Lung (tissue), 11 donors: ENCODE measurements at regions not wholly inside any gene's neighbourhood (a gene's known extent, or its start where the extent isn't known, plus 50 kb on each side); places are given as distances from the start of the nearest gene placed in this dataset.

Experiments used
- ATAC-seq: fragments of 200-7000 bp; cut with Tn5 transposase; one replicate; pipeline ENCODE4 v1.9.1; 2020; ENCODE audit warnings: moderate number of reproducible peaks; ENCODE audit not compliant: insufficient read depth, low FRiP score
- DNase-seq, 3 donors: peaks; one replicate each; pipeline ENCODE4 v3.0.0-alpha.2; 2013 to 2017
- H3K27ac ChIP-seq, 2 donors: one replicate each; pipeline ENCODE4 v1.5.1; 2013; ENCODE audit warnings: mild to moderate bottlenecking in 2 of 2, moderate library complexity in 2 of 2, control low read depth in 1 of 2, inconsistent platforms in 1 of 2, low read depth in 1 of 2, low read length in 1 of 2
- H3K27me3 ChIP-seq, 3 donors: one replicate each; pipeline ENCODE4 v1.5.1; 2013; ENCODE audit warnings: low read length in 2 of 3; ENCODE audit not compliant: control insufficient read depth in 3 of 3, insufficient read depth in 3 of 3
- H3K36me3 ChIP-seq, 4 donors: one replicate each; pipeline ENCODE4 v1.5.1; 2013; ENCODE audit warnings: low read length in 4 of 4, mild to moderate bottlenecking in 1 of 4, moderate library complexity in 1 of 4; ENCODE audit not compliant: control insufficient read depth in 4 of 4, insufficient read depth in 4 of 4
- H3K4me1 ChIP-seq, 5 donors: one replicate each; pipeline ENCODE4 v1.5.1; 2013; ENCODE audit warnings: low read length in 5 of 5, mild to moderate bottlenecking in 2 of 5, moderate library complexity in 1 of 5; ENCODE audit not compliant: control insufficient read depth in 5 of 5, insufficient read depth in 5 of 5
- H3K4me3 ChIP-seq: one replicate; pipeline ENCODE4 v1.5.1; 2013; ENCODE audit warnings: mild to moderate bottlenecking, control low read depth, moderate library complexity
- H3K9ac ChIP-seq, 2 donors: one replicate each; pipeline ENCODE4 v1.5.1; 2013; ENCODE audit warnings: low read length in 2 of 2, control low read depth in 1 of 2; ENCODE audit not compliant: insufficient read depth in 1 of 2
- H3K9me3 ChIP-seq, 4 donors: one replicate each; pipeline ENCODE4 v1.5.1; 2013; ENCODE audit warnings: low read length in 3 of 4, mild to moderate bottlenecking in 1 of 4, moderate library complexity in 1 of 4; ENCODE audit not compliant: control insufficient read depth in 4 of 4, insufficient read depth in 3 of 4
- WGBS, 2 donors: extraction: QIAGEN DNeasy Blood & Tissue Kit; methylation state at CpG; one replicate each; pipeline ENCODE4 v1.1.7; 2013; 5-methylcytosine and 5-hydroxymethylcytosine counted together
- TF ChIP-seq, protein P1 (sequence below): IDR thresholded peaks from 2 replicates; pipeline ENCODE4 v1.5.1; 2012; ENCODE audit warnings: mild to moderate bottlenecking; ENCODE audit errors: control extremely low read depth, extremely low read depth
- donor health status: control.
- donor health status: control.
- donor health status: Bipolar disorder and iron deficiency.
- donor health status: healthy.
- donor health status: DM: yes; HTN: yes; CAD: no.

DNA sequence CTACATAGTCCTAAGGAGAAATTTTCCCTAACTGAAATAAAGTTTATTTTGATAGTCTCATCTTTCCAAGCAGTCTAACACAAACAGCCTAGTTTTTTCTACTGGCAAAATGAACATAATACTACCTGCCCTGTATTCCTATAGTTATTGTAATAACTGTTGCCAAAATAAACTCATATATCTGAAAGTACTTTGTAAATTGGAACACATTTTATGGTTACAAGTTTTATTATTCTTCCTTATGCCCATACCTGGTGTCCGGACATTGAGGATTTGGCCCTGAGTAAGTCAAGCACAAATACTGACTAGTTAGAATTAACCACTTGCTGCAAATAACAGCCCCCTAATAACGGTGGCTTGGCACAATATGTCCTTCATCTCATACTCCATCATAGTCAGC is 120.4 kb upstream of the TOM1L1 start:
- ATAC-seq, result no peak

DNA sequence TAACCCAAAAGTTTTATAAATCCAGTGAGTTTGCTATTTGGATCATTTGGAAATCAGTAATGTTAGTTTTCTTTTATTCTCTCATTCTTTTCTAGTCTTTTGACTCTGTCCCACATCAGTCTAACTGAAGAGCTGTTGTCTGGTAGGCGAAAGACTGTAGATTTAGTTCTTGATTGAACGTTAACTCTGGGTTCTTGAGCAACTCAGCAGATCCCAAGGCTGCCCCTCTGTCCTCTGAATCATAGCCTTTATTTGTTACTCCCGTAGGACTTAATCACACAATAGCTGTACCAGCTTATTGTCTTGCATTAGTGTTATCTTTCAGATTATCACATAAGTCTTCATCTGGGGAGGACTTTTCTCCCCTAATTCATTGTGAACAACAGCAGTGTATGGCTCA is 119.3 kb upstream of the TOM1L1 start:
- 67 to 78% methylated on average over 3 of the region's 3 CpGs for WGBS, 2 donors
- no peak overlapping the region for H3K27ac ChIP-seq
- no peak for DNase-seq
- no peaks in the 10 kb centered on the region for H3K4me1 ChIP-seq
- TF ChIP-seq, protein P1, sequence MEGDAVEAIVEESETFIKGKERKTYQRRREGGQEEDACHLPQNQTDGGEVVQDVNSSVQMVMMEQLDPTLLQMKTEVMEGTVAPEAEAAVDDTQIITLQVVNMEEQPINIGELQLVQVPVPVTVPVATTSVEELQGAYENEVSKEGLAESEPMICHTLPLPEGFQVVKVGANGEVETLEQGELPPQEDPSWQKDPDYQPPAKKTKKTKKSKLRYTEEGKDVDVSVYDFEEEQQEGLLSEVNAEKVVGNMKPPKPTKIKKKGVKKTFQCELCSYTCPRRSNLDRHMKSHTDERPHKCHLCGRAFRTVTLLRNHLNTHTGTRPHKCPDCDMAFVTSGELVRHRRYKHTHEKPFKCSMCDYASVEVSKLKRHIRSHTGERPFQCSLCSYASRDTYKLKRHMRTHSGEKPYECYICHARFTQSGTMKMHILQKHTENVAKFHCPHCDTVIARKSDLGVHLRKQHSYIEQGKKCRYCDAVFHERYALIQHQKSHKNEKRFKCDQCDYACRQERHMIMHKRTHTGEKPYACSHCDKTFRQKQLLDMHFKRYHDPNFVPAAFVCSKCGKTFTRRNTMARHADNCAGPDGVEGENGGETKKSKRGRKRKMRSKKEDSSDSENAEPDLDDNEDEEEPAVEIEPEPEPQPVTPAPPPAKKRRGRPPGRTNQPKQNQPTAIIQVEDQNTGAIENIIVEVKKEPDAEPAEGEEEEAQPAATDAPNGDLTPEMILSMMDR, result no peak
- no peaks in the 10 kb centered on the region for H3K9me3 ChIP-seq
- H3K9ac ChIP-seq, result no peak overlapping the region
- H3K4me3 ChIP-seq, result no peak overlapping the region
- ATAC-seq, result no peak
- no peaks in the 10 kb centered on the region for H3K27me3 ChIP-seq
- H3K36me3 ChIP-seq, result no peaks in the 10 kb centered on the region

More for the DNA sequence above, 120.4 kb upstream of the TOM1L1 start:
- 83 to 87% methylated on average over 2 of the region's 2 CpGs for WGBS, 2 donors
- Histone ChIP-seq H3K9me3 (no peaks in the 10 kb centered on the region), H3K4me3 (no peak overlapping the region), H3K9ac (no peak overlapping the region), H3K4me1 (no peaks in the 10 kb centered on the region), H3K36me3 (no peaks in the 10 kb centered on the region), H3K27me3 (no peaks in the 10 kb centered on the region), H3K27ac (no peak overlapping the region)
- TF ChIP-seq, protein P1, result no peak
- no peak for DNase-seq

DNA sequence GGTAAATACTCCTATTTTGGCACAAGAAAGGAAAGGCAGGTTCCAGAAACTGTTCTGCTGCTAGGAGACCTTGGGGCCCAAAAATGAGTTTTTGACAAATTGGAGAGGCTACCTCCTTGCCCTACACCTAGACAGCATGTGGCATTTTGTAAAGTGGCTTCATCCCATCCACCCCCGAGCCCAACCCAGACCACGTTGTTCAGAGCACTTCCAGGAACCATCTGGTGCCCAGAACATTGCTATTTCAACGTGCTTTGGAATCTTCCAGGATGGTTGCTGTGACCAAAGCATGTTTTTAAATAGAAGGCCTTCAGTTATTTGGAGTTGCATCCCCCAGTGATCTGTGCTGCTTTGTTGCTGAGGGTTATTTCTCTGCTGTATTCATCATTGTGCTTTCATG is 116.3 kb upstream of the TOM1L1 start:
- 69 to 80% methylated on average over 3 of the region's 3 CpGs for WGBS, 2 donors
- no peak for ATAC-seq
- no peaks in the 10 kb centered on the region for H3K36me3 ChIP-seq
- H3K9ac ChIP-seq, result no peak overlapping the region
- no peaks in the 10 kb centered on the region for H3K27me3 ChIP-seq
- no peak for DNase-seq
- no peak overlapping the region for H3K4me3 ChIP-seq
- H3K9me3 ChIP-seq, result no peaks in the 10 kb centered on the region
- TF ChIP-seq, protein P1, result no peak
- no peaks in the 10 kb centered on the region for H3K4me1 ChIP-seq
- no peak overlapping the region for H3K27ac ChIP-seq

DNA sequence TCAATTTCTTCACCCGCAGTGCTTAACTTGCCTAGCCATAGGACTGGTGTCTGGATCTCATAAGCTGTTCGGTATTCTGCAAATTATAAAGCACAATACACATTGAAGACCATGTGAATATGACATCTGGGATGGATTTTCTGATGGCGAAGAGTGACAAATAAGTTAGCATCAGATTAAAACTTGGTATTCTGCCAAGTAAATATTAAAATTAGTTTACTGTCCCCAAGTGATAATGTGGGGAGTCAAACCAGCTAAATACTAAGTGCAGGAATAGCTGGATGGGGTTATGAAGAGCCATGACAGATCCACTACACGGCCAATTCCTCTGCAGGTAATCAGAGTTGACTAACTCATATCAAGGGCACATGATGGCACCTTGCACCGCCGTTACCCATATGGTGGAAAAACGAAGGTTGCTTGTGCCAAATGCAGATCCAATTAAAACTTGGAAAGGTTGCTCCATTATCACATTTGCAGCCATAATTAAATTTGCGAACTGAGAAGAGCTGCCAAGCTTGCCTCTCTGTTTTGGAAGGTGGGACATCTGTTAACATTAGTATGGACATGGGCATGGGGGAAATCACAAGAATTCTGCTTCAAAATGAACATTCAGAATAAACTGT is 114.9 kb upstream of the TOM1L1 start:
- no peak overlapping the region for H3K27ac ChIP-seq
- no peaks in the 10 kb centered on the region for H3K9me3 ChIP-seq
- 89 to 91% methylated on average over 8 of the region's 8 CpGs for WGBS, 2 donors
- H3K27me3 ChIP-seq, result no peaks in the 10 kb centered on the region
- no peaks in the 10 kb centered on the region for H3K36me3 ChIP-seq
- TF ChIP-seq, protein P1, result no peak
- H3K4me1 ChIP-seq, result no peaks in the 10 kb centered on the region
- no peak overlapping the region for H3K4me3 ChIP-seq
- ATAC-seq (no peak), DNase-seq (no peak)
- no peak overlapping the region for H3K9ac ChIP-seq
